ENCODE measurements at regions not wholly inside any gene's neighbourhood (a gene's known extent, or its start where the extent isn't known, plus 50 kb on each side); places are given as distances from the start of the nearest gene placed in this dataset.

DNA sequence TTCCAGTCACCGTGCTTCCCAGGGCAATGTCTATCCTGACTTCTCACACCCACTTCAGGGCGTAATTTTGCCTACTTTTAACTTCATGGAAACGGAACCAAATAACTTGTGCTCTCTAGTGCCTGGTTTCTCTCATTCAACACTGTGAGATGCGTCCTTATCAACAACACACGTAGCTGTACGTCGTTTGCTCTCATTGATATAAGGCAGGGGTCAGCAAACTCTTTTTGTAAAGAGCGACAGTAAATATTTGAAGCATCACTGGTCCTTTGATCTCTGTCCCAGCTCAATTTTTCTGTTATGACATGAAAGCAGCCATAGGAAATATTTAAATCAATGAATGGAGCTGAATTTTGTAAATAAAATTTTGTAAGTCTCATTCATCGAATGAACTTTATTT lies 239.3 kb upstream of the KCNG1 start:
- no peak for DNase-seq
- Mint-ChIP-seq H3K27ac (no peak overlapping the region), H3K4me3 (no peak overlapping the region), H3K27me3 (ENCODE audit: low read depth, poor library complexity) (peaks cover 19% of the 10 kb centered on the region), H3K4me1 (peaks cover 18% of the 10 kb centered on the region), H3K9me3 (peaks cover 37% of the 10 kb centered on the region), H3K36me3 (ENCODE audit: low read depth) (no peaks in the 10 kb centered on the region)
- TF ChIP-seq, protein P1, sequence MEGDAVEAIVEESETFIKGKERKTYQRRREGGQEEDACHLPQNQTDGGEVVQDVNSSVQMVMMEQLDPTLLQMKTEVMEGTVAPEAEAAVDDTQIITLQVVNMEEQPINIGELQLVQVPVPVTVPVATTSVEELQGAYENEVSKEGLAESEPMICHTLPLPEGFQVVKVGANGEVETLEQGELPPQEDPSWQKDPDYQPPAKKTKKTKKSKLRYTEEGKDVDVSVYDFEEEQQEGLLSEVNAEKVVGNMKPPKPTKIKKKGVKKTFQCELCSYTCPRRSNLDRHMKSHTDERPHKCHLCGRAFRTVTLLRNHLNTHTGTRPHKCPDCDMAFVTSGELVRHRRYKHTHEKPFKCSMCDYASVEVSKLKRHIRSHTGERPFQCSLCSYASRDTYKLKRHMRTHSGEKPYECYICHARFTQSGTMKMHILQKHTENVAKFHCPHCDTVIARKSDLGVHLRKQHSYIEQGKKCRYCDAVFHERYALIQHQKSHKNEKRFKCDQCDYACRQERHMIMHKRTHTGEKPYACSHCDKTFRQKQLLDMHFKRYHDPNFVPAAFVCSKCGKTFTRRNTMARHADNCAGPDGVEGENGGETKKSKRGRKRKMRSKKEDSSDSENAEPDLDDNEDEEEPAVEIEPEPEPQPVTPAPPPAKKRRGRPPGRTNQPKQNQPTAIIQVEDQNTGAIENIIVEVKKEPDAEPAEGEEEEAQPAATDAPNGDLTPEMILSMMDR (IDR thresholded peaks at IDR 0.05): no peak

DNA sequence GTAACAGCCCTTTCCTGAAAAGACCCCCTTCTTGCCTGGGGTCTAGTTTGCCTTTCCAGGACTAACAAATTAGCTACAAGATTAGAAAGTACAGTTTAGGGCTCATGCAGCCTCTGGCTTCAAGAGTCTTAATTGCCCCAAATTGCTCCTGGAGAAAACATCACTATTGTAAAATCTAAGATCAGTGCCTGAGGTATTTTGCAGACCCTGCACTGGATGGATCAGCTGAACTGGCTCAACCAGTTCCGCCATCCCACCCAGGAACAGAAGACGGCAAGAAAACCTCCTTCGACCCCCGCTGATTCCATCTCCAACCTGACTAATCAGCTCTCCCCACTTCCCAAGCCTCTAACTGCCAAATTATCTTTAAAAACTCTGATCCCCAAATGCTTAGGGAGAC lies 236.5 kb upstream of the KCNG1 start:
- Mint-ChIP-seq H3K27ac (no peak overlapping the region), H3K36me3 (ENCODE audit: low read depth) (no peaks in the 10 kb centered on the region), H3K27me3 (ENCODE audit: low read depth, poor library complexity) (peaks cover 11% of the 10 kb centered on the region), H3K4me3 (no peak overlapping the region), H3K4me1 (peaks cover 18% of the 10 kb centered on the region), H3K9me3 (peaks cover 12% of the 10 kb centered on the region)
- TF ChIP-seq, protein P1 (IDR thresholded peaks at IDR 0.05): no peak
- no peak for DNase-seq

DNA sequence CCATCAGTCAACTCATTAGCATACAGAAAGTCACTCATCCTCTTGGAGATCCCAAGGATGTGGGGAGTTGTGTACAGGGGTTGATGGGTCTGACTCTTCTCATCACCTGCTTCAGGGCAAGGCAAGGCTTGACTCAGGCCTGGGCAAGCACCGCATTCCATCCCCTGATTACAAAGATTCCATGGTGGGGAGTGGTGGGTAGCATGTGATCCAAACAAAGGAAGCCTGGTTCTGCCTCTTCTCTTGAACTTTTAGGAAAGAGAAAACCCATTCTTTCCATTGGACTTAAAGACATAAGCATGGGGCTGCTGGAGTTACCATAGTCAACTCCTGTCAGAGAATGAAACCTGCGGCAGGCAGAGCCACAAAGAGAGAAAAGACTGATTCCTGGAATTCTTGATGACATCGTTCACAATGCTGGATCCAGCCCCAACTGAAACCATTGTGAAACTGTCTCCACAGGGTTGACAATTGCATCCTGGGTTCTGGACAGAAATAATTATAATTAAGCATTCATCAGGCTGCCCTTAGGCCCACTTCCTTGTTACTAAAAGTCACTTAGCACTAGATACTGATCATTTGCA lies 235.8 kb upstream of the KCNG1 start:
- no peak overlapping the region for H3K27ac Mint-ChIP-seq
- no peak for DNase-seq
- TF ChIP-seq, protein P1 (IDR thresholded peaks at IDR 0.05): no peak
- H3K4me3 Mint-ChIP-seq: no peak overlapping the region
- H3K9me3 Mint-ChIP-seq: peaks cover 5% of the 10 kb centered on the region
- H3K4me1 Mint-ChIP-seq: peaks cover 19% of the 10 kb centered on the region
- peaks cover 11% of the 10 kb centered on the region for H3K27me3 Mint-ChIP-seq (ENCODE audit: low read depth, poor library complexity)
- no peaks in the 10 kb centered on the region for H3K36me3 Mint-ChIP-seq (ENCODE audit: low read depth)

DNA sequence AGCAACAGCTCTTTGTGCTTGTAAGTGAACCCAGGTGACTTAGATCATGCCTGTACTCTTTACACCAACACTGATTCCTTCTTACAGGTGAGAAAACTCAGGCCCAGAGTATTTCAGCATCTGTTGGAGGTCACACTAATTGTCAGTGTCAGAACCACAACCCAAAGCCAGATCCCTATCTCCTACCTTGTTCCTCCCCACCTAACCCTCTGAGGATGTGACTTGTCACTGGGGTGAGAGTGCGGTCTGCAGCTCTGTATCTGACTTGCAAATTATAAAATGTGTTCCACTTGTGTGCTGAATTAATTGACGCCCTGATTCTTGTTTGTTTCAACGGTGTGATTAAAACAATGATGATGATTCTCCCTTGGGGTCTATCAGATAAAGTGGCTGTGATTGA lies 232.5 kb upstream of the KCNG1 start:
- Mint-ChIP-seq H3K36me3 (ENCODE audit: low read depth) (no peaks in the 10 kb centered on the region), H3K4me3 (no peak overlapping the region), H3K27me3 (ENCODE audit: low read depth, poor library complexity) (peaks cover 16% of the 10 kb centered on the region), H3K27ac (no peak overlapping the region), H3K9me3 (peaks cover 23% of the 10 kb centered on the region), H3K4me1 (peaks cover 17% of the 10 kb centered on the region)
- no peak for DNase-seq
- TF ChIP-seq, protein P1 (IDR thresholded peaks at IDR 0.05): no peak

DNA sequence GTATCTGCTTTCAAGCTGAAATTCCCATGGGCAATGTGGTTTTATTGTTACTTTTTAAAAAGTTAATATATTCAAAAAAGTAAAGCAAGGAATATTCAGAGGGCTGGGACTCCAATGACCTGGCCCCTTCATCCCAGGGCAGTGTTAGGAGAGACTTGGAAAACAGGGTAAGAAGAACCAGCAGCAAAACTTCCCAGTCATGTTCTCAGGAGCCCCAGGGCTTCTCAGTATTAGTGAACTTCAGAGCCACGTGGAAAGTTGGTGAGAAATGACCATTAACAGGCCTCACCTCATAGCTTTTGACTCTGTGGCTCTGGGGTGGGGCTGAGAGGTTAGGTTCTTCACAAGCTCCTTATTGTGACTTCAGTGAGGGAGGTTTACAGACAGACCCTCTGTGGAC lies 230.4 kb upstream of the KCNG1 start:
- Mint-ChIP-seq H3K36me3 (ENCODE audit: low read depth) (no peaks in the 10 kb centered on the region), H3K4me3 (no peak overlapping the region), H3K27ac (no peak overlapping the region), H3K27me3 (ENCODE audit: low read depth, poor library complexity) (peaks cover 19% of the 10 kb centered on the region), H3K9me3 (peaks cover 23% of the 10 kb centered on the region), H3K4me1 (peaks cover 22% of the 10 kb centered on the region)
- DNase-seq: no peak
- TF ChIP-seq, protein P1 (IDR thresholded peaks at IDR 0.05): no peak

DNA sequence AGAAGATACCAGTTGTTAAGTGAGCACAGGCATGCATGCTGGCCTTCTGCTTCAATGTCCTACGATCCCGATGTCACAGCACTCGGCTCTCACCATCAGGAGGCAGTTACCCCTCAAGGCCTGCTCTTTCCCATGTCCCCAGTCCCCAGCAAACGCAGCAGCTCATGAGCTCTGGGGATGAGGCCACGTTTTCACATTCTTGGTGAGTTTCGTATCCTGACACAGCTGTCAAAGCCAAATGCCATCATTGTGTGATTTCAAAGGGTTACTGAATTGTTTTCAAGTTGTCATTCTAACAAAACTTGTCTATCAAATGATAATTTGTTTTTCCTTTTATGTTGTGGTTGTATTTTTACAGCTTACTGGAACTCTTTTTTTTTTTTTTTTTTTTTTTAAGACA lies 226.9 kb upstream of the KCNG1 start:
- no peak for DNase-seq
- Mint-ChIP-seq H3K27me3 (ENCODE audit: low read depth, poor library complexity) (peaks cover 28% of the 10 kb centered on the region), H3K4me1 (peaks cover 22% of the 10 kb centered on the region), H3K4me3 (no peak overlapping the region), H3K36me3 (ENCODE audit: low read depth) (no peaks in the 10 kb centered on the region), H3K9me3 (peaks cover 23% of the 10 kb centered on the region), H3K27ac (peak overlapping the region; percentile 19)
- TF ChIP-seq, protein P1 (IDR thresholded peaks at IDR 0.05): no peak

Measured in nephron progenitor cell (in vitro differentiated cells).